ENCODE measurements at regions not wholly inside any gene's neighbourhood (a gene's known extent, or its start where the extent isn't known, plus 50 kb on each side); places are given as distances from the start of the nearest gene placed in this dataset.
"Not testable (repeated sequence)": the region's sequence is repeated elsewhere in the genome, so short reads cannot be mapped to it uniquely, and the experiment has no call there.

DNA sequence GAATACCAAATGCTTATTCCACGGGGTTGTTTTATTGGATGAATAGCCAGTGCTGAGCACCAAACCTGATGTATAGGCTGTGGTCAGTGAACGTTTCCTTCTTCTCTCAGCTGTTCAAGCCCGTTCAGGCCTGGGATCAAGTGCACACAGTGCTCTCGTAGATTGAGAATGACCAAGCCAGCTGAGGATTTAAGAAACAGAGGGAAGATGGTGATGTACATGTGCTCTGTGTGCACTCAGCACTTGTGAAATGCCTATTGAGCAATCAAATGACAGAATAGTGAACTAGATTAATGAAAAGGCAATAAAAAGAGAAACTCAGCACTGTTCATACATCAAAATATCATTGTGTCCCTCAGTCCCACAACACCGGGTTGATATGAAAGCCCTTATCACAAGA, 302.5 kb downstream of the BMPER start:
- no peak for DNase-seq

DNA sequence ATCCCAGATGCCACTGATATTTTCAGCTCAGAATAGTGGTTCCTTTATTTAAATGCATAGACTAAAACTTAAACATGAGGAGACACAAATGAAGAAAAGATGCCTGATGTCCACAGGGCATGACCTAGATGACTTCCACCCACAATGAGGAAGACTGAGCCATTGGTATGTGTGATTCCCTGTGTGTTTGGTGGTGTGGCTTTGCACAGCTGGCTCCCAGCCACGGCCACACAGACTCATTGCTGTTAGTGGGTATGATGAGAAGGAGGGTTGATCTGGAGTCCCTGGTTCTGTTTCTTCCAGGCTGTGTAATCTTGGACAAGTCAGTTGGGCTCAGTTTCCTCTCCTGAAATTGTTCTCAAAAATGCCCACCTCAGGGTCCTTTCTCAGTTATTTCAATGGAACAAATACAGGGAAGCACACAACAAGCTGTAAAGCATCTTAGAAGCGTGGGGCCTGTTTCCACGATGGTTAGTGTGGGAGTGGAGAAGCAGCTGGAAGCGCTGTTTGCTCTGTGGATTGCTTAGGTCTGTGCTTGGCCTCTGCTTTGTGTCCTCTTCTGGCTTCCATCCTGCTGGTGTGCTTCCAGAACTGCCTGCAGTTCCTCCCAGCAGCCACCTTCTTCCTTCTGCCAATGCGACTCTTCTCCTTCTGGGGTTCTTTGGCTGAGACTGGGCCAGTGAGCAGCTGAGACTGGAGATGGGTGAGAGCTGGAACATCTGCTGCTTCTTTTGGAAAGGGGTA, 303.7 kb downstream of the BMPER start:
- DNase-seq, result peak; percentile 41

DNA sequence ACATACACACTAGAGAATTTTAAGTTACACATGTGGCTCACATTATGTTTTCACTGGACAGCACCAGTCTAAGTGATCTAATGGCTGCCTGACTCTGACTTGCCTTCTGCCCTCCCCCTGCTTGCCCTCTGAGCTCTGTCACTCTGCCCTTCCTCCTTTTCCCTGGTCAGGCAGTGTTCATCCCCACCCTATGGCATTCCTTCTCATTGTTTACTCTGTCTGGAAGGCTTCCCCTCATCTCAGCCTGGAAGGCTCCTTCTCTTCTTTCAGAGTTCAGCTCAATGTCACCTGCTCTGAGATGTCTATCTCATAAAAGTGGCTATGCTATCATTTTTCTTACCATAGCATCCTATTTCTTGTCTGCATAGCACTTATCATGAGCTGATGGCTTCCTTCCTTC, 305.7 kb downstream of the BMPER start:
- DNase-seq, result no peak

DNA sequence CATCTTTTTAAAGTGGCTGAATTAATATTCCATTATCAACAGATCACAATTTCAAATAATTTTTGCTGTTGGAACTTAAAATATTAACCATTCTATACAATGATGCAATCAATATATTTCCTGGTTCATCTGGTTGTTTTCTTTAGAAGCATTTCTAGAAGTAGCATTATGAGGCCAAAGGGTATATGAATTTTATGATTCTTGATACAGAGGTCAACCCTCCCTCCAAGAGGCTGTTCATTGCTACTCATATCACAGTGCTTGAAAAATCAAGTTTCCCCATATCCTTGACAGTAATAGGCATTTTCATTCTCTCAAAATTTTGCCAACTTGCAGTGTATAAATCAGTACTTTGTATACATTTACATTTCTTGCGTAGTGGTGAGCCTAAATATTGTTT, 312.6 kb downstream of the BMPER start:
- no peak for DNase-seq

DNA sequence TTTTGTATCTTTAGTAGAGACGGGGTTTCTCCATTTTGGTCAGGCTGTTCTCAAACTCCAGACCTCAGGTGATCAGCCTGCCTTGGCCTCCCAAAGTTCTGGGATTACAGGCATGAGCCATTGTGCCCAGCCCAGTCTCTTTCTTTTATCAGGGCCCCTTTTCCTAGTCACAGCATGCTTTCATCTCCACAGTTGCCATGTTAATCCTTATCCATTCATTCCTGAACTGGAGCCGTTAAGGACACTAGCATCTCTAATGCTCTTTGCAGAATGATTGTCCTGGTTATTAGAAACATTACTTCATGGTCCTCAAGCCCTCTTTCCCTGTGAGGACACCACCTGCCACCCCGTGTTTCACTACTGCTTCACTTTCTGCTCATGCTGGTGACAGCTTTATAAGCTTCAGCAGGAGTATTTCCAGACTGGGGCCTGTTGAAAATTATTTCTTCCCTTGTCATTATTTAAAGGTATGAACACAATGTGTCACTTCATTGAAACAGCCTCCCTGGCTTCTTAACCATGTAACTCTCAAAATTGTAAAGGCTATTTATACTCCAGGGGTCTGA, 313.9 kb downstream of the BMPER start:
- DNase-seq, result no peak

DNA sequence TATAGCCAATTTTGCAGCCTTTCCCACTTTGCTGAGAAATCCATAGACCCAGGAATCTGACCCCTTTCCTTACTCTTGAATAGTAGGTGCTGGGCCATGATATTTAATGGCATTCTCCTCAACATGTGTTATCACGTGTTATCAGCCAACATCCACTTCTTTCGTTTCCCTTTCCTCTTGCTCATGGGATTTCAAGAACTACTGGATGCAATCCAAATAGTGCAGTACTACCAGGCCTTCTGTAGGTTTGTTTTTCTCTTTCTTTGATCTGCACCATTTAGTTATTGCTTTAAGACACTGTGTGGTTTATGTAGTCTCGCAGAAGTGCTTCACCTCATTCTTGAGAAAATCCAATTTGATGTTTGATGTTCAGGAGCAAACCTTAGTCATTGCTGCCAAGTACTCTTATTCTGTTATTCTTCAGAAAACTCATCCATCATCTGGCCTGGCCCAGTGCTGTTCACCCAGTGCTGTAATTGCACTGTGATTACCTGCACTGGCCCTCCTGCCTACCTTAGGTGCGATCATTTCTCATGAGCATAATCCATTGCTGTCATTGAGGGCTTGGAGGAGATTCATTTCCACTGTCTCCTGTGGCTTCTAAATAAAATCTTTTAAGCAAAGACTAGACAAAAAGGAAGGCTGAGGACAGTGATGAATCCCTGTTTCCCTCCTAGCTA, 315.3 kb downstream of the BMPER start:
- DNase-seq, result no peak

DNA sequence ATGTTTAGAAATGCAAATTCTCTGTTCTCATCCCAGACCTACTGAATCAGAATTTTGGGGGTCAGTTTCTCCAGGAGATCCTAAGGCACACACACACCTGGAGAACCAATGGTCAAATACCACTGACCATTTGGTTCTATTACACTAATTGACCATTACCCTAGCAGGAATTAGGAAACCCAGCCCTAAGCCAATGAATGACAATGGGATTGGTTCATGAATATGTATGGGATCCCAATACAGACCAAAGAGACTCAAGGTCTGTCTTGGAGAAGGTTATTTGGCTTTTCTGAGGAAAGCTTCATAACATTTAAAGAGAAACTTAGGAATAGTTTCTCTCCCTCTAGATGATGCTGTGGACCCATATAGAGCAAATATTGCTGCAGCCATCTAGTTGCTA, 317.0 kb downstream of the BMPER start:
- DNase-seq, result no peak

DNA sequence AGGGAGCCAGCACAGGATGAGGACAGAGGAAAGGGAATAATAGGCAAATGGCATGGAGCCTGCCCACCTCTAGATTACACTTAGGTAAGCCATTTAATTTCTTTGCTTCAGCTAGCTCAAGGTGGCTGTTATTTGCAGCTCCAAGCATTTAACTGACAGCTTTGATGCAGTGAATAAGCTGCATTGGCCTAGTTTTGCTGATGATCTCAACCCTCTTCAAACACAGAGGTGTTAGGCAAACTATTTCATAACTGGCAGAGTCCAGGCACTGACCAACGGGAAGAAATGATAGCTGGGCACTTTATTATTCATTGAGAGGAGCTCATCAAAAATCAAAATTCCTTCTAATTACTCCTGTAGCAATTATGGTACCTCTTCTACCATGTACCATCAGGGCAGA, 317.4 kb downstream of the BMPER start:
- DNase-seq, result no peak

DNA sequence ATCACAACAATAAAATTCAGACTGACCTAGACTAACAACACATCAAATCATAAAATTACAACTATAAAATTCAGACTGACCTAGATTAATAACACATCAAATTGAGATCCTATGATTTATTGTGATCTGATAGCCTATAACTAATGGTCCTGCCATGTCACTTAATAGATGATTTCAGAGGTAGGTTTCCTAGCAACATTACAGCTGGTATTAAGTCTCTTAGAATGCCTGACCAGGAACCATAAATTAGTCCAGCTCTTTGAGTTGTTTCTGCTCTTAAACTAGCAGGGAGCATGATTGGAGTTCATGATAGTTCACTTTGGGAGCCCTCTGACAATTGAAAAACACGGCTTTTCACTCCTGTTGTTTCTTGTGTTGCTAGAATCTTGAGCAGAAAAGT, 318.9 kb downstream of the BMPER start:
- no peak for DNase-seq

DNA sequence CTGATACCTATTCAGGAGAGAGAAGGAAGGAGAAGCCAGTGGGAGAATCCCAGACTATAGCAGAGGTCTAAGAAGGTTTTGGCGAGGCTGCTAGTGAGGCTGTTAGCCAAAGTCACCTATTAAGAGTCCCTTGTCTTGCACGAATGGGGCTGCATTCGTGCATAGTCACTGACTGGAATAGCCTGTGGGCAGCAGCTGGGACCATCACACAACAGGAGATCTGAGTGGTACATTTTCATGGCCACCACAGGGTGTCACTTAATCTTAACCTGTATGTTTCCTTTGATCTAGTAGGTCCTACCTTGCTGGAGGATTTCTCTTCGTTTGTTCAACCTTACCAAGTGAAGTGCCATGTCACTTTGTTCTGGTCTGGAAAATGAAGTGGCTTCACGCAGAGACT, 319.9 kb downstream of the BMPER start:
- DNase-seq, result no peak

DNA sequence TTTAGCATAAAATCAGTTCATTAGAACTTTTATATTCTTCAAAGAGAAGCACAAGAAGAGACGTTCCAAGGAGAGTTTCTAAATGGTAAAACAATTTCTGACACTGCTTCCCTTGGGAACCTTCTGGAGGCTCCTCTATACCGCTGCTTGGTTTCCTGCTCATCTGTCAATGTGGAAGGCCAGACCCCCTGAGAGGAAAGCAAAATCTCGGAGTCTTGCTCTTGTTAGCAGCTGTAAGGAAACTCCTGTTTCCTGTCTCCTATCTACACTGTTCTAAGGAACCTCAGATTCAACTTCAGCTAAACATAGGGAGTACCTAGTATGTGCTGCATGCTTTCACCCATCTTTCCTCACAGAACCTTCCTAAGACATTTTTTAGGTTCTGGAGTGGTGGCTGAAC, 322.2 kb downstream of the BMPER start:
- no peak for DNase-seq

DNA sequence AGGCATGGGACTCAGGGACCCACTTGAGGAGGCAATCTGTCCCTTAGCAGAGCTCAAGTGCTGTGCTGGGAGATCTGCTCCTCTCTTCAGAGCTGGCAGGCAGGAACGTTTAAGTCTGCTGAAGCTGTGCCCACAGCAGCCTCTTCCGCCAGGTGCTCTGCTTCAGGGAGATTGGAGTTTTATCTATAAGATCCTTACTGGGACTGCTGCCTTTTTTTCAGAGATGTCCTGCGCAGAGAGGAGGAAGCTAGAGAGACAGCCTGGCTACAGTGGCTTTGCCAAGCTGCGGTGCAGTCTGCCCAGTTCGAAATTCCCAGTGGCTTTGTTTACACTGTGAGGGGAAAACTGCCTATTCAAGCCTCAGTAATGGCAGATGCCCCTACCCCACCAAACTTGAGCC, 329.8 kb downstream of the BMPER start:
- not testable (repeated sequence) for DNase-seq

DNA sequence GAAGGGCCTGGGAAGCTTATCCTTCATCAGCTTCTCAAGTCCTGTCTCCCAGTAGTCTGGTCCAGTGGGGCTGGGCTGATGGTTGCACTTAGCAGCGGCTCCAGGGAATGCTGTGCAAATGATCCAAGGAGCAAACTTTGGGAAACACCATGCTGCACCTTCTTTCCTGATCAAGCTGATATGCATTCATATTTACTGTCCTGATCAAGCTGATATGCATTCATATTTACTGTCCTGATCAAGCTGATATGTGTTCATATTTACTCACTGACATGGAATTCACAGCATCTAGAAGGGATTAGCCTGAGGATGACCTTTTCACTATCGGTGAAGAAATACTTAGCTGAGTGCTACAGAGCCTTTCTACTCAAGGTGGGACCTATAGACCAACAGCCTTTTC, 330.7 kb downstream of the BMPER start:
- no peak for DNase-seq

DNA sequence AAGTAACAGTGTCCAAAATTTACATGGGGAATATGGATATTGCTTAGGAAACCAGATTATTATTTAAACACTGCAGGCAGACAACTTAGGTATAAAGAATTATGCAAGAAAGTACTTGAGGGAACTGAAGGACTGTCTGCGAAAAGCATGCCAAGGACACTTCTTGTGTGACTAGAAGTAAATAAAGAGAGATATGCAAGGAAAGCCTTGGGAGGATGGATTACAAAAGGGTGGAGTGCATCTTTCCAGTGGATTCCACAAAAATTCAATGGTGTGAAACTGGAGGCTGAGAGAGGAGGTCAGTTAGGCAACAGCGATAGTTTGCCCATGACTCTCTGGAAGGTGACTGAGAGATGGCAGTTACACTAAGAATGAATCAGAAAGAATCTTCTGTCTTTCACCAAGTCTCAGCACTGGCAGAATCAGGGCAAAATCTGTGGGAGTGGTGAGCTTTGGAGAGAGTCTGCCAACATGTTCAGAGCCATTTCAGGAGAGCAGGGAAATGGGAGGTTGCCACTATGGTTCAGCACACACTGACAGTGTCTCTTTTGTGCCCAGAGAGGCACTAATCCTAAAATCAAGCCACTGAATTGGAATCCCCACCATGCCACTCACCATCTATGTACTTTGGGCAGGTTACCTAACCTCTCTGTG, 331.6 kb downstream of the BMPER start:
- DNase-seq, result no peak

DNA sequence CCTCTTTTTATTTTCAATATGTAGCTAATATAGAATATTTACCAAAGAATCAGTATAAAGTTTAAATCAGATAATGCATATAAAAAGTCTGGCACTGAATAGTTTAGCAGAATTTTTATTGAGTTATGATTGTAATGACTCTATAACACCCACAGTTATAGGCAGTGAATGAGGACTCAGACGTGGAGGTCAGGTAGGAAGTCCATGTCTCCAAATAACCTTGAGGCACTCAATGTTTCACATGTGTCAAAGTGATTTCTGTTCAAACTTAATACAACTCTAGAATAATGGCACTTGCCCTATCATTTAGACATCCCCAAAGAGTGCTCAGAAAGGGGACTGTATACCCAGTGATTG, 332.1 kb downstream of the BMPER start:
- DNase-seq, result no peak

DNA sequence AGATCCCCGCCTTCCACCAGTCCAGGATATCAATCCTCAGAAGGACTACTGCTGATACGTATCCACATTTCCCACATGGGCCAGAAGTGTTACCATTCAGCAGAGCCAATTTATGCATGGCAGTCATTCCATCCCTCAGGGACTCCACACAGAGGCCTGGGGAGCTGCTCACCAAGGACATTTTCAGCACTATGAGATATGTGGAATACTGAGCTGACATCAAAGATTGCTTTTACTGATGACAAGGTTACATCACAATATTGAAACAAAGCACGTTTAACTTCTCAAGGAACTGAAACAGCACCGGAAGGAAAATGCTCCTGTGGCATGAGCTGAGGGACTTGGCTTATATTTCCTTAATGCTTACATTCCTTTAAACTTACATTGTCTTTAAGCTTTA, 335.1 kb downstream of the BMPER start:
- no peak for DNase-seq

DNA sequence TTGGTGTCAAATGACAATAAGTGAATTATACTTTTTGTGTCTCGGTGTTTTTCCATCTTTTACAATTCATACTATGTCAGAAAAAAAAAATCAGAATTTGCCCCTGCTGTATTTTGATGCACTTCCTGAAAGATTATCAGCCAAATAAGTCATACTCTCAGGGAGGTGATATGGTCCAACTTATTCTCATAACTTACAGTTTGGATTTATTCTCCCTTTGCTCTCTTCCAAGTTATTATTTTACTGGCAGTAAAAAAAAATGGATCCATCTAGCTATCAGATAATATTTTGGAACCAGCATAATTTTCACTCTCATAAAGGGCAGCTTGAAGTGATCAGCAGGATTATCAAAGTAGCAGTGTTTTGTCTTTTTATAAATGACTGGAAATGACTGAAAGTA, 337.1 kb downstream of the BMPER start:
- no peak for DNase-seq

DNA sequence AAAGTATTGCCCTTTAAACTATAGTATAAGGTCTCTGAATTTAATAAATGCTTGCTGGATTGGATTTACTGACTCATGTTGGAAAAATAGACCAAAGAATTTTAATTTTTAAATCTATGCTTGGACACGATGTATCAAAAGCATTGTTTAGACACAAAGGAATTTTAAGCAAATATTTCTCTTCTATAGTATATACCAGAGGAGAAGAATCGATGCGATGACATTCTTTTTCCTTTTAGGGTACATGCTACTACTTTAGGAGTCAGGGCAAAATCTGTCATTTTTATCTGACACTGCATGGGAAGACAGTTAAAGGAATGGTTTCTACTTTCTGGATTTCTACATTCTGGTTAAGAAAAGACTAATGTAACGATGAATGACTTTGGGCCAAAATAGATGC, 339.9 kb downstream of the BMPER start:
- DNase-seq, result no peak

DNA sequence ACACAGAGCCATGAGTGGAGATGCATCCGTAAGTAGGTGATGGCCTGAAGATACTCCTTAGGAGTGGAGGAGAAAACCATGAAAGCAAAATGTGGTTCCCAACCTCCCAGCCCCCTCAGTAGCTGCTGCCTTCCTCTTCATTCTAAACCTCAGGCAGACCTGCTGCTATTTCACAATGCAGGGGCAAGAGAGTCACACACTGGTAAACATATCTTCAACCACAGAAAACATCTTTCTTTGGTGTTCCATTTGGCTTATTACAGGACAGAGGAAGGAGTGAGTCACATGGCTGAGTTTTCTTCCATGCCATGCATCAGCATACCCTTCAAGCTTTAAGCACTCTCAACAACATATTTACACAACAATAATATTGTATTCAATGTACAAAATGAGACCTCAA, 342.1 kb downstream of the BMPER start:
- no peak for DNase-seq

DNA sequence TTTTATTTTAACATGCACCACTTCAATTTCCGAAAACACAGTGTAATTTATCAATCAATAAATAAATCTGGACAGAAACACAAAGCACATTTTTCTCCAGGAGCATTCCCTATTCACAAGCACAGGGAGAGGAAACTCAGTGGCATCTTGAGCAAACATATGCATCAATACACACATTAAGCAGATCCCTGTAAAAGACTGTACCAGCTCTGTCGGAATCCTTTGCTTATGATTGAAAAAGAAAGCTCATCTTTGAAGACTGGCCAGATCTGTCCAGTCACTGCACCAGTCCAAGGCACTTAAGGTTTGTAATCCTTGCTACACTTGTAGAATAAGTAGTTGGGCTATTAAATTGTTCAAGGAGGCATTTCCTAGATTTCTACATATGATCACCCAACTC, 343.9 kb downstream of the BMPER start:
- DNase-seq, result no peak

DNA sequence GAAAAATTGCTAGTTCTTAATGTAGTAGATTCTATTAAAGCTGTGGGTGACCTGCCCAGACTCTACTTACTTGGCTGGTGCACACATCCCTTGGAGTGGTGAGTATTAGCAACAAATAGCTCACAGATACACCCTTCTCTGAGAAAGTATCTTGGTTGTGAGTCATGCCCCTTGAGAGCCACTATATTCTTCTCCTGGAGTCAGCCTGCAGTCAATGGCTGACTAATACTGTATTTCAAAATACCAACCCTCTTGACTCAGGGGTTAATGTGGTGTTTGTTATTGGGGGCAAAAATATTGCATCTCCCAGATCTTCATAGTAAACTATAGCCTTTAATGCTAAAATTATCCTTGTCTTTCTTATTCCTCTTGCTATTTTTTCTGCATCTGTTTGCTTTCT, 354.9 kb downstream of the BMPER start:
- DNase-seq, result peak; percentile 29

DNA sequence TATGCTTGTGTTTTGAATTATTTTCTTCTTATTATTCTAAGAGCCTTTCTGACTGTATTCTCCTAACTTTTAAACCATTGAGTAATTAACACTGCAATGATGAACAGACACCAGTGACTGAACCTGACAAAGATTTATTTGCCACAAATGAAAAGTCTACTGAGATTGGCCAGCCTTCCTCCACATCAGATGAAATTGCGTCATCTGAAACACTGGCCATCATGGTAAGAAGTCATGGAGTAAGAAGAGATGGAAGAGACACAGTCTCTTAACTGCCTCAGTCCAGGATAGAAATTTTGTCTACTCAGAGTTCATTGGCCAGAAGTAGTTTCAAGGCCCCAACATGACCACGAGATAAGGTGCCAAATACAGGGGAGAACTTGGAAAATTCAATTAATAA, 357.8 kb downstream of the BMPER start:
- DNase-seq, result no peak

DNA sequence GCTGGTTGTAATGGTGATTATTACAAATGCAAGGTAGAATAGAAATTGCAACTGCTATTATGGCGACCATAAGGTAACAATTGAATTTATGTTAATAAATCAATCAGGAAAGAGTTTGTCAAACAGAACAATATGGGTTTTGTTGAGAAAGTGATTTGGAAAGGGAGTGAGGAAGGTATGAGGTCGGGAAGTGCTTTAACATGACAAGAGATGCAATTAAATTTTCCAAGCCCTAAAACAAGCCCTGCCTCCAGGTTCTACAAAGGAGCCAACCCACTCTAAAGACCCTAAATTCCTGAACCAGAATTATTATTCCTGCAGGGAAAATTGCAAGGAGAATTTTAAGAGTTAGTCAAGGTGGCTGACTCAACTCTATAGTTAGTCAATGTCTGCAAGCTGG, 363.7 kb downstream of the BMPER start:
- DNase-seq, result no peak

DNA sequence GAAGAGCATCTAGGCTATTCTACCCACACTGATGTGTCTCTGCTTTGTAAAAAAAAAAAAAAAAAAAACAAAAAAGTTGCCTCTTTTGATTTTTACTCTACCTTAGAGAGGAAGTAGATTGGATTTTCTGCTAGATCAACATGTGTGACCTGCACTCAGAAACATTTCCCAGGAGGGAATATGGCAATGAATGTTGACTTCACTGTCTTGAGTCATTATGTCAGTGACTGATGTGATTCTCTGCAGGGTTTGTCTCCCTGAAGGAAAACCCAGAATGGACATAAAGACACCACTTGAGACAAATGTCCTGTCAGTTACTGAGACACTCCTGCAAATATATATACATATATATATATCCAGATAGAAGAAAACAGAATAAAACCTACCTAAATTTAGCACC, 370.3 kb downstream of the BMPER start:
- DNase-seq, result no peak
